Endothelial cell of umbilical vein (primary cell): ENCODE measurements at regions not wholly inside any gene's neighbourhood (a gene's known extent, or its start where the extent isn't known, plus 50 kb on each side); places are given as distances from the start of the nearest gene placed in this dataset.
"Not testable (repeated sequence)": the region's sequence is repeated elsewhere in the genome, so short reads cannot be mapped to it uniquely, and the experiment has no call there.

Experiments used
- BruUV-seq: library from RNA; stranded (reverse); fragments of 400-500 nt; replicated peaks from 2 replicates; lab custom pipeline; 2021; lab: Mats Ljungman, UMichigan
- CTCF ChIA-PET: fragments of 300-600, 350-600 bp; sonication (Branson Sonifier 250); formaldehyde crosslinking; loops from one replicate; lab custom pipeline; 2021; ENCODE audit warnings: antibody characterized with exemption, inconsistent platforms; lab: Charles Lee
- POLR2A ChIA-PET: fragments of 300-600, 350-600 bp; sonication (Branson Sonifier 250); formaldehyde crosslinking; loops from one replicate; lab custom pipeline; 2021; ENCODE audit warnings: antibody characterized with exemption, inconsistent platforms; lab: Charles Lee
- DNase-seq: peaks from one replicate; pipeline ENCODE4 v3.0.0-alpha.2; 2011; ENCODE audit warnings: low read depth, low spot score
- FAIRE-seq: peaks from 2 replicates; lab custom pipeline; 2011; peaks lifted over from hg19 to GRCh38; lab: Jason Lieb, UNC
- H2AFZ ChIP-seq: 2 replicates; pipeline ENCODE4 v1.6.0; 2012; ENCODE audit warnings: low read depth, low read length, control low read depth, inconsistent platforms
- H3K27ac ChIP-seq: 2 replicates; pipeline ENCODE4 v1.5.1; 2011; ENCODE audit warnings: low read depth, mild to moderate bottlenecking, control low read depth, low read length, moderate library complexity; ENCODE audit not compliant: insufficient read depth
- H3K27me3 ChIP-seq, 2 experiments: 2 replicates each; pipeline versions ENCODE4 v1.6.0 to v1.6.1; 2011; ENCODE audit warnings: low read length in 2 of 2, mixed read lengths in 1 of 2; ENCODE audit not compliant: control insufficient read depth in 2 of 2, insufficient read depth in 2 of 2
- H3K36me3 ChIP-seq, 2 experiments: 2 replicates in 1 of 2; 3 replicates in 1 of 2; pipeline ENCODE4 v1.5.1; 2011; ENCODE audit warnings: low read length in 2 of 2, mild to moderate bottlenecking in 1 of 2, moderate library complexity in 1 of 2; ENCODE audit not compliant: control insufficient read depth in 2 of 2, insufficient read depth in 2 of 2; ENCODE audit errors: extremely low read depth in 1 of 2
- H3K4me1 ChIP-seq: 3 replicates; pipeline ENCODE4 v1.5.1; 2011; ENCODE audit warnings: mild to moderate bottlenecking, low read length; ENCODE audit not compliant: control insufficient read depth, insufficient read depth; ENCODE audit errors: extremely low read depth
- H3K4me2 ChIP-seq: 2 replicates; pipeline ENCODE4 v1.6.1; 2011; ENCODE audit warnings: low read length, control low read depth, mixed read lengths; ENCODE audit not compliant: insufficient read depth
- H3K4me3 ChIP-seq, 3 experiments: fragments of 200-600 bp in 1 of 3; sonication (generic), shearing (Covaris generic) in 1 of 3; replicated peaks in 1 of 3; 2 replicates each; pipeline ENCODE4 v1.5.1; 2011 to 2016; ENCODE audit warnings: control low read depth in 3 of 3, low read length in 3 of 3, mild to moderate bottlenecking in 2 of 3, inconsistent platforms in 1 of 3, low read depth in 1 of 3, moderate library complexity in 1 of 3; ENCODE audit not compliant: insufficient read depth in 1 of 3
- H3K79me2 ChIP-seq: 2 replicates; pipeline ENCODE4 v1.6.0; 2012; ENCODE audit warnings: low read length, inconsistent platforms; ENCODE audit not compliant: control insufficient read depth, insufficient read depth
- H3K9ac ChIP-seq: replicated peaks from 2 replicates; pipeline ENCODE3; 2011; ENCODE audit warnings: low read length, control low read depth; ENCODE audit not compliant: insufficient read depth; ENCODE audit errors: extremely low read depth
- H3K9me1 ChIP-seq: replicated peaks from 3 replicates; pipeline ENCODE4 v1.6.0; 2011; ENCODE audit warnings: mild to moderate bottlenecking, low read length; ENCODE audit not compliant: control insufficient read depth, insufficient read depth; ENCODE audit errors: extremely low read depth
- H3K9me3 ChIP-seq: replicated peaks from 2 replicates; pipeline ENCODE4 v1.5.1; 2012; ENCODE audit warnings: low read length, inconsistent platforms; ENCODE audit not compliant: control insufficient read depth, insufficient read depth
- H4K20me1 ChIP-seq: replicated peaks from 2 replicates; pipeline ENCODE3; 2011; ENCODE audit warnings: mild to moderate bottlenecking, low read length; ENCODE audit not compliant: control insufficient read depth, insufficient read depth; ENCODE audit errors: extremely low read depth
- EZH2 ChIP-seq: IDR thresholded peaks from 2 replicates; pipeline ENCODE4 v1.6.1; 2012; ENCODE audit warnings: borderline replicate concordance, low read depth, mild to moderate bottlenecking, moderate library complexity, low read length, inconsistent platforms; ENCODE audit not compliant: severe bottlenecking
- FOS ChIP-seq: IDR thresholded peaks from 2 replicates; pipeline ENCODE4 v1.6.1; 2011; ENCODE audit warnings: mild to moderate bottlenecking, low read length, moderate library complexity, borderline replicate concordance; ENCODE audit not compliant: insufficient read depth
- GATA2 ChIP-seq: IDR thresholded peaks from 2 replicates; pipeline ENCODE4 v1.7.0; 2011; ENCODE audit warnings: low read depth, mild to moderate bottlenecking, moderate library complexity, mixed read lengths, low read length; ENCODE audit not compliant: insufficient read length, insufficient read depth
- JUN ChIP-seq: IDR thresholded peaks from 2 replicates; pipeline ENCODE4 v1.6.1; 2011; ENCODE audit warnings: borderline replicate concordance, low read depth; ENCODE audit not compliant: insufficient read length, insufficient read depth
- MYC ChIP-seq: IDR thresholded peaks from one replicate; pipeline ENCODE4 v1.6.1; 2011; ENCODE audit warnings: mild to moderate bottlenecking, low read depth, low read length
- POLR2A ChIP-seq: IDR thresholded peaks from 2 replicates; pipeline ENCODE4 v1.6.1; 2012; ENCODE audit warnings: low read depth, mild to moderate bottlenecking, control low read depth, low read length
- POLR2AphosphoS5 ChIP-seq: IDR thresholded peaks from 2 replicates; pipeline ENCODE4 v1.6.1; 2012; ENCODE audit warnings: low read depth, mild to moderate bottlenecking, control low read depth, low read length, moderate library complexity; ENCODE audit not compliant: insufficient read depth
- dilution Hi-C: fragments of 300-500 bp; cut with MboI; formaldehyde crosslinking; loops from one replicate; pipeline ENCODE4 v1.15.0; 2019; ENCODE audit warnings: low sequenced_read_pairs; ENCODE audit not compliant: extremely low pct_ligation_motif_present
- intact Hi-C: fragments of 100-400 bp; cut with micrococcal nuclease; formaldehyde crosslinking; loops from one replicate; pipeline ENCODE4 v1.10.0; 2022
- TF ChIP-seq, protein P1 (sequence below): IDR thresholded peaks from 2 replicates; pipeline ENCODE4 v1.6.1; 2011; ENCODE audit not compliant: insufficient read depth, insufficient read length
- TF ChIP-seq, protein P2 (sequence below), 2 donors: IDR thresholded peaks; 1 replicate in 1 of 2; 2 replicates in 1 of 2; pipeline ENCODE4 v1.5.1; 2011; ENCODE audit warnings: low read length in 2 of 2, mild to moderate bottlenecking in 2 of 2, moderate library complexity in 2 of 2, control low read depth in 1 of 2, inconsistent platforms in 1 of 2, low read depth in 1 of 2; ENCODE audit not compliant: insufficient read depth in 1 of 2; ENCODE audit errors: extremely low read depth in 1 of 2

DNA sequence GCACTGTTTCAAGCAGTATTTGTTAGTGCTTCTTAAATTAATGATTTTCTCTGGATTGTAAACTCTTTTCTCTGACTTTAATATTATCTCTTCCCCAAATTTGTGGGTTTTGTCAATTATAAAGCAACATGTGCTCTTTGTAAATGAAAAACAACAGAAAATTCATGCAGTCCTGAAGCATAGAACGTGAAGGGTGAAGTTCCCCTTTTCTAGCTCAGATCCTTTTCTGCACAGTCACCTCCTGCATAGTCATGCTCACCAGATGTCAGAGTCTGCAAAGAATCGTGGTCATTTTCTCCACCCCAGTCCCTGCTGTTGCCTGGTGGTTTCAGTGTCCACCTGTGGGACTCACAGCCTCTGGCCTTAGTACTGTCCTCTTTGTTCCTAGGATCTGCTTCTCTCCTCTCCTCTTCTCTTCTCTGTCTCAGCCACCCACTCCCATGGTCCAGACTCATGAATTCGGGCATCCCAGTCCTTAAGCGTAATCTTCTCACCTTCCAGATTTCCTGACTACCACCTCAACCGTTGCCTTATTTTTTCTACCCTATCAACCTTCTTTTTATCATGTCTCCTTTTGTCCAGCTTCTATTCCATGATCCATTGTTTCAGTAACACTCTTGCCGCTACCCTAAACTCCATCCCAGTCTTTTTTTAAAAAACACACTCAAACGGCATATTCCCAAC is 229.1 kb downstream of the RTP5 start:
- intact Hi-C loops (no loop called here), dilution Hi-C loops (no loop called here)
- Histone ChIP-seq H3K27me3 (no peaks in the 10 kb centered on the region), H3K79me2 (no peaks in the 10 kb centered on the region), H3K9me1 (no peaks in the 10 kb centered on the region), H3K9ac (no peak overlapping the region), H3K27ac (no peak overlapping the region), H3K36me3 (peaks cover 0 to 4% of the 10 kb centered on the region in 2 experiments), H3K4me1 (no peaks in the 10 kb centered on the region), H2AFZ (no peak overlapping the region), H4K20me1 (no peaks in the 10 kb centered on the region), H3K4me2 (no peak overlapping the region), H3K4me3 (no peak overlapping the region), H3K9me3 (no peaks in the 10 kb centered on the region)
- no TSS peak for BruUV-seq
- CTCF ChIA-PET, result no interaction called here
- POLR2A ChIA-PET, result no interaction called here
- TF ChIP-seq MYC (no peak), JUN (no peak), POLR2AphosphoS5 (no peak), EZH2 (no peak), POLR2A (no peak), FOS (no peak), GATA2 (no peak)
- TF ChIP-seq, protein P1, sequence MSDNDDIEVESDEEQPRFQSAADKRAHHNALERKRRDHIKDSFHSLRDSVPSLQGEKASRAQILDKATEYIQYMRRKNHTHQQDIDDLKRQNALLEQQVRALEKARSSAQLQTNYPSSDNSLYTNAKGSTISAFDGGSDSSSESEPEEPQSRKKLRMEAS, result no peak
- TF ChIP-seq, protein P2, sequence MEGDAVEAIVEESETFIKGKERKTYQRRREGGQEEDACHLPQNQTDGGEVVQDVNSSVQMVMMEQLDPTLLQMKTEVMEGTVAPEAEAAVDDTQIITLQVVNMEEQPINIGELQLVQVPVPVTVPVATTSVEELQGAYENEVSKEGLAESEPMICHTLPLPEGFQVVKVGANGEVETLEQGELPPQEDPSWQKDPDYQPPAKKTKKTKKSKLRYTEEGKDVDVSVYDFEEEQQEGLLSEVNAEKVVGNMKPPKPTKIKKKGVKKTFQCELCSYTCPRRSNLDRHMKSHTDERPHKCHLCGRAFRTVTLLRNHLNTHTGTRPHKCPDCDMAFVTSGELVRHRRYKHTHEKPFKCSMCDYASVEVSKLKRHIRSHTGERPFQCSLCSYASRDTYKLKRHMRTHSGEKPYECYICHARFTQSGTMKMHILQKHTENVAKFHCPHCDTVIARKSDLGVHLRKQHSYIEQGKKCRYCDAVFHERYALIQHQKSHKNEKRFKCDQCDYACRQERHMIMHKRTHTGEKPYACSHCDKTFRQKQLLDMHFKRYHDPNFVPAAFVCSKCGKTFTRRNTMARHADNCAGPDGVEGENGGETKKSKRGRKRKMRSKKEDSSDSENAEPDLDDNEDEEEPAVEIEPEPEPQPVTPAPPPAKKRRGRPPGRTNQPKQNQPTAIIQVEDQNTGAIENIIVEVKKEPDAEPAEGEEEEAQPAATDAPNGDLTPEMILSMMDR (IDR thresholded peaks at IDR 0.05; ENCODE audit: extremely low read depth in 1 of 2, insufficient read depth in 1 of 2, low read depth in 1 of 2, low read length in 2 of 2), result no peak
- DNase-seq (no peak), FAIRE-seq (no peak)

DNA sequence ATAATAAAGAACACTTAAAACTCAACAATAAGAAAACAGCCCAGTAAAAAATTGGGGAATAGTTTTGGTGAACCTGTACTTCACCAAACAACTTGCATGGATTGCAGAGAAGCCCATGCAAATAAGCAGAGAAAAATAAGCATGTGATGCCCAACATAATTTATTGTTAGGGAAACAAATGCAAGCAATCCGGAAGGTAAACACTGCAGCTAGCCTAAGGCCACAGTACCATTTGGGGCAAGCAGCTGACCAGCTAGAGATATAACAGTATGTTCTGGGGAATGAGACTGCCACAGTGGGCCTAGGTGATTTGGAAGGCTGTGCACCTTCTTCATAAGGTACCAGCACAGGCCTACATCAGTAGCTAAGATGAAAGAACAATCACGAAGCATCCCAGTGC is 233.6 kb downstream of the RTP5 start:
- H3K27me3 ChIP-seq, FAIRE-seq, H3K9me3 ChIP-seq, BruUV-seq, H3K4me1 ChIP-seq, H2AFZ ChIP-seq, H3K4me3 ChIP-seq, CTCF ChIA-PET, H3K36me3 ChIP-seq, H3K79me2 ChIP-seq, H3K9ac ChIP-seq, H3K4me2 ChIP-seq, H4K20me1 ChIP-seq, DNase-seq, intact Hi-C loops, dilution Hi-C loops, H3K27ac ChIP-seq, H3K9me1 ChIP-seq, POLR2A ChIA-PET: not testable (repeated sequence)
